Psoas muscle (tissue), 7 donors: ENCODE measurements at regions not wholly inside any gene's neighbourhood (a gene's known extent, or its start where the extent isn't known, plus 50 kb on each side); places are given as distances from the start of the nearest gene placed in this dataset.

Experiments used
- ATAC-seq, 4 donors: fragments of 200-7000 bp; cut with Tn5 transposase; one replicate each; pipeline ENCODE4 v1.9.1; 2020; ENCODE audit warnings: moderate library complexity in 3 of 4, mild to moderate bottlenecking in 2 of 4
- DNase-seq, 2 donors: peaks; one replicate each; pipeline ENCODE4 v3.0.0-alpha.2; 2020
- H3K27ac ChIP-seq: fragments of 200-600 bp; one replicate; pipeline ENCODE4 v1.8.0; 2022
- H3K27me3 ChIP-seq, 3 donors: fragments of 200-600 bp in 1 of 3; one replicate each; pipeline versions ENCODE4 v1.6.1 to v1.8.0; 2013 to 2022; ENCODE audit warnings: low read length in 2 of 3, mild to moderate bottlenecking in 2 of 3, moderate library complexity in 1 of 3; ENCODE audit not compliant: insufficient read depth in 3 of 3
- H3K36me3 ChIP-seq, 2 donors: fragments of 200-600 bp in 1 of 2; one replicate each; pipeline versions ENCODE4 v1.6.1 to v1.8.0; 2013 to 2022; ENCODE audit warnings: low read depth in 1 of 2, mild to moderate bottlenecking in 1 of 2, moderate library complexity in 1 of 2; ENCODE audit not compliant: insufficient read depth in 1 of 2
- H3K4me1 ChIP-seq: fragments of 200-600 bp; one replicate; pipeline ENCODE4 v1.8.0; 2022
- H3K4me3 ChIP-seq: fragments of 200-600 bp; one replicate; pipeline ENCODE4 v1.8.0; 2022; ENCODE audit warnings: mild to moderate bottlenecking
- H3K9me3 ChIP-seq: fragments of 200-600 bp; one replicate; pipeline ENCODE4 v1.8.0; 2022
- WGBS, 3 donors: extraction: QIAGEN DNeasy Blood & Tissue Kit; methylation state at CpG; one replicate each; pipeline versions ENCODE4 v1.1.6 to v1.1.7; 2013; 5-methylcytosine and 5-hydroxymethylcytosine counted together
- intact Hi-C, 2 donors: fragments of 100-400 bp; cut with DNase I; formaldehyde crosslinking; loops; one replicate each; pipeline versions ENCODE4 v1.11.0 to v1.14.2; 2022
- TF ChIP-seq, protein P1 (sequence below): fragments of 200-600 bp; IDR thresholded peaks from one replicate; pipeline ENCODE4 v1.8.0; 2022; ENCODE audit warnings: antibody characterized with exemption
- donor health status: healthy with polysubstance abuse.
- donor health status: DM: no; HTN: no; CAD: no; lungs with moderate emphysema.
- donor health status: Bipolar disorder and iron deficiency.
- donor health status: healthy.
- donor health status: DM: yes; HTN: yes; CAD: no.
- donor health status: DM: no; HTN: no; CAD: no.
- donor health status: DM: yes; HTN: yes; CAD: no.

DNA sequence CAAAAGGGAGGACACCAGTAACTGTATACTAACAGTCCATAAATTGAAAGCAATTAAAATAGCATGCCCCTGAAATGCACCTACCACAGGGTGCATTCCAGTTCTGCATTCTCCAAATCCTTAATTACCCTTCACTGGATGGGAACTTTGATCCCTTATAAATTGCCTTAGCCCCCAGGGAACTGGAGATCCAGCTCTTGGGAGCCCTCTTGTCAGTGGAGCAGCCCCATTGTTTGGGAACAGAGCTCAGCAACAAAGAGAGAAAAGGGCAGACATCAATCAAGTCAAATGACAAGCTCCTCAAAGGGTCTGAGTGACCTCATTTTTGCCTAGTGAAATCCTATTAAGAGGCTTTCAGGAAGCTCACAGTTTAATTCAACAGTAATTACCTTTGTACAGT lies 472.6 kb downstream of the XPNPEP1 start:
- no peaks in the 10 kb centered on the region for H3K9me3 ChIP-seq
- TF ChIP-seq, protein P1, sequence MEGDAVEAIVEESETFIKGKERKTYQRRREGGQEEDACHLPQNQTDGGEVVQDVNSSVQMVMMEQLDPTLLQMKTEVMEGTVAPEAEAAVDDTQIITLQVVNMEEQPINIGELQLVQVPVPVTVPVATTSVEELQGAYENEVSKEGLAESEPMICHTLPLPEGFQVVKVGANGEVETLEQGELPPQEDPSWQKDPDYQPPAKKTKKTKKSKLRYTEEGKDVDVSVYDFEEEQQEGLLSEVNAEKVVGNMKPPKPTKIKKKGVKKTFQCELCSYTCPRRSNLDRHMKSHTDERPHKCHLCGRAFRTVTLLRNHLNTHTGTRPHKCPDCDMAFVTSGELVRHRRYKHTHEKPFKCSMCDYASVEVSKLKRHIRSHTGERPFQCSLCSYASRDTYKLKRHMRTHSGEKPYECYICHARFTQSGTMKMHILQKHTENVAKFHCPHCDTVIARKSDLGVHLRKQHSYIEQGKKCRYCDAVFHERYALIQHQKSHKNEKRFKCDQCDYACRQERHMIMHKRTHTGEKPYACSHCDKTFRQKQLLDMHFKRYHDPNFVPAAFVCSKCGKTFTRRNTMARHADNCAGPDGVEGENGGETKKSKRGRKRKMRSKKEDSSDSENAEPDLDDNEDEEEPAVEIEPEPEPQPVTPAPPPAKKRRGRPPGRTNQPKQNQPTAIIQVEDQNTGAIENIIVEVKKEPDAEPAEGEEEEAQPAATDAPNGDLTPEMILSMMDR, result no peak
- intact Hi-C loops, result no loop called here
- ATAC-seq (no peak), DNase-seq (no peak)
- no peaks in the 10 kb centered on the region for H3K36me3 ChIP-seq
- H3K4me1 ChIP-seq, result no peaks in the 10 kb centered on the region
- H3K4me3 ChIP-seq, result no peak overlapping the region
- H3K27ac ChIP-seq, result no peak overlapping the region
- peaks cover 0 to 8% (median 0%) of the 10 kb centered on the region in 3 donors for H3K27me3 ChIP-seq

DNA sequence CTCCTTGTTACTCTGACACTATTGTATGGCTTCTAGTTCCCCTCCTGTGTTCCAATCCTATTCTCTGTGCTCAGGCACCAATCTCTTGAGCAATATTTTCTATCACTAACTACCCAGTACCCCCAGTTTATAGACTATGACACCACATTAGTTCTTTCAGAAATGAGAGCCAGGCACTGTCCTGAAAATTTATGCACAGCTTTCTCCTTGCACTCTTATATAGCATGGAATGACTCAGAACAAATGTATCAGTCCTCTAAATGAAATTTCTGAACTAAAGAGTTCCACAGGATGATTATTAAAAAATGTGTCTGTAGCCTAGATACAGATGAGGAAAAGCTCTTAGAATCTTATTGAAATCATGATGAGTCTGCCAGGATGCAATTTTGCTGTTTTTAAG lies 489.9 kb downstream of the XPNPEP1 start:
- Histone ChIP-seq H3K27me3 (no peaks in the 10 kb centered on the region), H3K9me3 (no peaks in the 10 kb centered on the region), H3K36me3 (no peaks in the 10 kb centered on the region), H3K4me3 (no peak overlapping the region), H3K27ac (no peak overlapping the region), H3K4me1 (no peaks in the 10 kb centered on the region)
- intact Hi-C loops, result no loop called here
- TF ChIP-seq, protein P1, result no peak
- no peak for DNase-seq
- ATAC-seq, result no peak

DNA sequence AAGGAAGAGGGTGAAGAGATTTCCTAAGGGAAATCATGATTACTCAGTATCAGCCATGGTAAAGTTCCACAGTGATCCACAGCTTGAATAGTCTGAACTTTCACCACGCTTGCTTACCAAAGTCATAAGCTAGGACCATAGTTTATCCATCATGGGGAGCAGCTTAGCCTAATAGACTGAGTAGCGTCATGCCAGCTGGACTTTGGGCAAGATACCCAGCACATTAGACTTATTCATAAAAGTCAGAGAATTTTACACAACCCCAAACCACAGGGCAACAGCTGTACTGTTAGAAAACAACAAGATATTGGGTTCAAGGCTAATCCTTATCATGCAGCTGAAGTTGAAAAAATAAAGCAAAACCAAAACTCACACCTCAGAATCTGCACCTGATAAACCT lies 491.0 kb downstream of the XPNPEP1 start:
- Histone ChIP-seq H3K36me3 (no peaks in the 10 kb centered on the region), H3K4me1 (no peaks in the 10 kb centered on the region), H3K9me3 (no peaks in the 10 kb centered on the region), H3K27me3 (no peaks in the 10 kb centered on the region), H3K4me3 (no peak overlapping the region), H3K27ac (no peak overlapping the region)
- intact Hi-C loops, result no loop called here
- 42 to 55% (median 45%) methylated on average over 2 of the region's 2 CpGs for WGBS, 3 donors
- TF ChIP-seq, protein P1, result no peak
- ATAC-seq (no peak), DNase-seq (no peak)

DNA sequence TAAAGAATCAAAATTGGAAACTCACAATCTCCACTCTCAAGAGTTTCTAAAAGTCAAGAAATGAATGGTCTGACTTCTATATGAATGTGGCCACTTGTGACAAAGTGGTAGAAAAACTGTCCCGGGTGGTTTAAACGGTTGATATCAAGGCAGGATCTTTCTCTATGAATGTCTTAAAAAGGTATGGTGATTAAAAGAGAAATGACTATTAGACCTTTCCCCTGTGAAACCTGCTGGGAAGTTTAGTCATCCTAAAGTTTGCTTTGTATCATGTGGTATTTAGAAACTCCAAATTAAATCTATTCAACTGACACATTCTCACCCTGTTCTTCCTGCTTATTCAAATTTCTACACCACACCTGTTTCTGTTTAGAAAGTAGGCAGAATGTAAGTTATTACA lies 492.5 kb downstream of the XPNPEP1 start:
- 78 to 85% (median 84%) methylated on average over 2 of the region's 2 CpGs for WGBS, 3 donors
- ATAC-seq (no peak), DNase-seq (no peak)
- no peaks in the 10 kb centered on the region for H3K9me3 ChIP-seq
- no peaks in the 10 kb centered on the region for H3K4me1 ChIP-seq
- TF ChIP-seq, protein P1, result no peak
- no peak overlapping the region for H3K4me3 ChIP-seq
- no peaks in the 10 kb centered on the region for H3K36me3 ChIP-seq
- no peaks in the 10 kb centered on the region for H3K27me3 ChIP-seq
- intact Hi-C loops, result no loop called here
- no peak overlapping the region for H3K27ac ChIP-seq

DNA sequence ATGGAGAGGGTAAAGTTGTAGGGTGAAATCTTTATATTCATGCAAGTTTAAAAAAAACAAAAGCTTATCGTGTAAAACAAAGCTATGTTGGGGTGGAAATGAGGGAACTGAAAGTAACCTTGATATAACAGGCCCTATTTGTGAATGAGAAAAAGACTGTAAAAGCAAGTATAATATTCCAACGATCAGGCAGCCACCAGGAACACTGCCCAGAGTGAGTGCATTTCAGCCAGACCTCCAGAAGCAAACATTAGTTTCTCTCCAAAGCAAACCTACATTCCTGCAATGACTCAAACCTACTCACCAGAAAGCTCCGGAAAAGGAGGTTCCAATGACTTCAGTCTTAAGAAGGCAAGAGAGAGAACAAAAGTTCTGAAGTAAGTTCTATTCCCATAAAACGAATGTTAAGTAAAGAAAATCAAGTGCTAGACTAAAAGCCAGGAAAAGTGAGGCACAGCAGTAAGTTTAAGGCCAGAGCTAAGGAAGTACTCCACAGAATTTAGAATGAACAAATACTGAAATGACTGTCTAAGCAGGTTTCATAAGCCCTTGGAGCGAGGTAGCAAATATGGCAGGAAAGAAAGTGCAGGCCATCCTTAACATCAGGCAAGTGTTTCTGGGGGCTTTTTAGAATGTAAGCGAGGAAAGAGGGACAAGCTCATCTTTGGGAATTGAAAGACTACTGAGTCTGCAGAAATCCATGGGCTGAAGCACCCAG lies 493.1 kb downstream of the XPNPEP1 start:
- Histone ChIP-seq H3K4me3 (no peak overlapping the region), H3K4me1 (no peaks in the 10 kb centered on the region), H3K36me3 (no peaks in the 10 kb centered on the region), H3K27ac (no peak overlapping the region), H3K27me3 (no peaks in the 10 kb centered on the region), H3K9me3 (no peaks in the 10 kb centered on the region)
- intact Hi-C loops, result no loop called here
- no peak for ATAC-seq
- 74 to 81% (median 78%) methylated on average over 6 of the region's 6 CpGs for WGBS, 3 donors
- no peak for DNase-seq
- TF ChIP-seq, protein P1, result no peak
